Upper lobe of right lung (tissue), 1 donor: ENCODE measurements at regions not wholly inside any gene's neighbourhood (a gene's known extent, or its start where the extent isn't known, plus 50 kb on each side); places are given as distances from the start of the nearest gene placed in this dataset.

Experiments used
- ATAC-seq: fragments of 200-7000 bp; cut with Tn5 transposase; one replicate; pipeline ENCODE4 v1.9.1; 2020; ENCODE audit warnings: mild to moderate bottlenecking, moderate library complexity
- DNase-seq: peaks from one replicate; pipeline ENCODE4 v3.0.0-alpha.2; 2020
- H3K27ac ChIP-seq: fragments of 200-600 bp; one replicate; pipeline ENCODE4 v1.8.0; 2022
- H3K27me3 ChIP-seq: fragments of 200-600 bp; one replicate; pipeline ENCODE4 v1.8.0; 2022; ENCODE audit warnings: mild to moderate bottlenecking
- H3K36me3 ChIP-seq: fragments of 200-600 bp; one replicate; pipeline ENCODE4 v1.8.0; 2022
- H3K4me1 ChIP-seq: fragments of 200-600 bp; one replicate; pipeline ENCODE4 v1.8.0; 2022
- H3K4me3 ChIP-seq: fragments of 200-600 bp; one replicate; pipeline ENCODE4 v1.8.0; 2022; ENCODE audit warnings: mild to moderate bottlenecking
- H3K9me3 ChIP-seq: fragments of 200-600 bp; one replicate; pipeline ENCODE4 v1.8.0; 2022
- CTCF ChIP-seq: fragments of 200-600 bp; IDR thresholded peaks from one replicate; pipeline ENCODE4 v1.8.0; 2022; ENCODE audit warnings: antibody characterized with exemption
- intact Hi-C: fragments of 100-400 bp; cut with DNase I; formaldehyde crosslinking; loops from one replicate; pipeline ENCODE4 v1.11.0; 2022
- donor health status: DM: no; HTN: yes; CAD: no; lungs with severe emphysema.

GRCh38 chr10:117781216-117781831 is 238.8 kb downstream of the EMX2 start:
- intact Hi-C loops: no loop called here
- ATAC-seq (no peak), DNase-seq (no peak)
- Histone ChIP-seq H3K36me3 (no peaks in the 10 kb centered on the region), H3K9me3 (no peaks in the 10 kb centered on the region), H3K27me3 (no peaks in the 10 kb centered on the region), H3K4me1 (no peaks in the 10 kb centered on the region), H3K27ac (no peak overlapping the region), H3K4me3 (no peak overlapping the region)
- no peak for TF ChIP-seq CTCF

GRCh38 chr10:117782276-117782675 is 239.7 kb downstream of the EMX2 start:
- ATAC-seq (peak; percentile 40), DNase-seq (no peak)
- Histone ChIP-seq H3K9me3 (no peaks in the 10 kb centered on the region), H3K4me3 (no peak overlapping the region), H3K4me1 (no peaks in the 10 kb centered on the region), H3K27ac (no peak overlapping the region), H3K36me3 (no peaks in the 10 kb centered on the region), H3K27me3 (no peaks in the 10 kb centered on the region)
- no peak for TF ChIP-seq CTCF
- intact Hi-C loops: no loop called here

GRCh38 chr10:117783698-117784395 is 241.3 kb downstream of the EMX2 start:
- intact Hi-C loops: no loop called here
- DNase-seq (no peak), ATAC-seq (peak; percentile 20)
- no peak overlapping the region for H3K4me3 ChIP-seq
- H3K36me3 ChIP-seq: no peaks in the 10 kb centered on the region
- no peak for TF ChIP-seq CTCF
- no peaks in the 10 kb centered on the region for H3K9me3 ChIP-seq
- no peaks in the 10 kb centered on the region for H3K4me1 ChIP-seq
- no peaks in the 10 kb centered on the region for H3K27me3 ChIP-seq
- H3K27ac ChIP-seq: no peak overlapping the region

GRCh38 chr10:117784776-117785175 is 242.2 kb downstream of the EMX2 start:
- DNase-seq: no peak
- TF ChIP-seq CTCF: no peak
- H3K36me3 ChIP-seq: no peaks in the 10 kb centered on the region
- H3K27ac ChIP-seq: no peak overlapping the region
- intact Hi-C loops: no loop called here
- H3K4me1 ChIP-seq: no peaks in the 10 kb centered on the region
- no peak for ATAC-seq
- H3K27me3 ChIP-seq: no peaks in the 10 kb centered on the region
- no peaks in the 10 kb centered on the region for H3K9me3 ChIP-seq
- no peak overlapping the region for H3K4me3 ChIP-seq

GRCh38 chr10:117788911-117789310 is 246.4 kb downstream of the EMX2 start:
- no peaks in the 10 kb centered on the region for H3K27me3 ChIP-seq
- no peak overlapping the region for H3K27ac ChIP-seq
- H3K4me3 ChIP-seq: no peak overlapping the region
- H3K4me1 ChIP-seq: no peaks in the 10 kb centered on the region
- ATAC-seq (no peak), DNase-seq (no peak)
- no peak for TF ChIP-seq CTCF
- no peaks in the 10 kb centered on the region for H3K9me3 ChIP-seq
- intact Hi-C loops: no loop called here
- H3K36me3 ChIP-seq: no peaks in the 10 kb centered on the region
